Glomerular visceral epithelial cell (primary cell): ENCODE measurements at regions not wholly inside any gene's neighbourhood (a gene's known extent, or its start where the extent isn't known, plus 50 kb on each side); places are given as distances from the start of the nearest gene placed in this dataset.
"Not testable (repeated sequence)": the region's sequence is repeated elsewhere in the genome, so short reads cannot be mapped to it uniquely, and the experiment has no call there.

ENCODE experiments used
- DNase-seq: peaks from one replicate; pipeline ENCODE4 v3.0.0-alpha.2; 2016; ENCODE audit errors: extremely low spot score

DNA sequence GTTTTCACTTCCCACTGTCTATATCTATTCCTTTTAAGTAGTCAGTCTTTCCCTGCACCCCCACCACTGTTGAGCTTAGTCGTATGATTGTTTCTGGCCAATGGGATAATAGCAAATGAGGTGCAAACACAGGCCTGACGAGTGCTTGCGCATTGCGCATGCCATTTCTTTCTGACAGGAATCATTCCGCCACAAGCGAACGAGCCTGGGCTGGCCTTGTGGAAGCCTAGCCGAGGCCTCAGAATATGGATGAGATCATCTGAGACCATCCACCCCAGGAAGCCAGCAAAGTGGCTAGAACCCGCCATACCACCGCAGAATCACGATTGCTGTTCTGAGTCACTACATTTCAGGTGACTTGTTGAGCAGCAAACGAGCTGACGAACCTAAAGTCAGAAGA is 52.2 kb upstream of the PRL start:
- DNase-seq: no peak

GRCh38 chr6:22349528-22349927 is 52.7 kb upstream of the PRL start:
- DNase-seq: no peak

GRCh38 chr6:22350109-22350508 is 53.3 kb upstream of the PRL start:
- DNase-seq: no peak

GRCh38 chr6:22353101-22353500 is 56.3 kb upstream of the PRL start:
- DNase-seq: no peak

DNA sequence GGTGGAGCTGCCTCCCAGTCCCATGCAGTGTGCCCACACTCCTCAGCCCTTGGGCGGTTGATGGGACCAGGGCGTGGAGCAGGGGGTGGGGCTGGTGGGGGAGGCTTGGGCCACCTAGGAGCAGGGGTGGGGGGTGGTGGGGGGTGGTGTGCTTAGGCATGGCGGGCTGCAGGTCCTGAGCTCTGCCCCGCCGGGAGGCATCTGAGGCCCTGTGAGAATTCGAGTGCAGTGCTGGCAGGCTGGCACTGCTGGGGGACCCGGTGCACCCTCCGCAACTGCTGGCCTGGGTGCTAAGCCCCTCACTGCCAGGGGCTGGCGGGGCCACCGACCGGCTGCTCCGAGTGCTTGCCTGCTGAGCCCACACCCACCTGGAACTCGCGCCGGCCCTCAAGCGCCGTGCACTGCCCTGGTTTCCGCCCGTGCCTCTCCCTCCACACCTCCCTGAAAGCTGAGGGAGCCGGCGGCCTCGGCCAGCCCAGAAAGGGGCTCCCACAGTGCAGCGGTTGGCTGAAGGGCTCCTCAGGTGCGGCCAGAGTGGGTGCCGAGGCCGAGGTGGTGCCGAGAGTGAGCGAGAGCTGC is 59.6 kb upstream of the PRL start:
- no peak for DNase-seq

DNA sequence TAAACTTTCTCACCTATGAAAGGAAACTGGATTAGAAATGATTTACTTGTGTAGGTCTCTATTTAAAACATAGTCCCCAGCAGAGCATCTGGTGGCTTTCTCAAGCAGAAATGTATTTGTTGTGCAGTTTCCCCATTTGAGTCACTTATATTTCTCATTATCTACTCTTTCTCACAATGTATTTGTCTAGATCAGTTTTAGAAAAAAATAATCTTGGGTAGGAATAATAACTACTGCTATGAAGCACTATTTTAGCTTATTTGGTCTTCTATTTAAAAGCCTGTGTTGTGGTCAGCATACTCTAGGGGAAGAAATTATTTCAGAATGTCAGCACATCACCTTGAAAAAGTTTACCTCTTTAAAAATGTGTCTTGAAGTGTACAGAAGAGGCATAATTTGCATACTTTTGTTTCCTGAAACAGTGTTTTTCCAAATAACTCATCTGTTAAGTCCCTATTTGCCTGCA is 60.9 kb upstream of the PRL start:
- DNase-seq: no peak

DNA sequence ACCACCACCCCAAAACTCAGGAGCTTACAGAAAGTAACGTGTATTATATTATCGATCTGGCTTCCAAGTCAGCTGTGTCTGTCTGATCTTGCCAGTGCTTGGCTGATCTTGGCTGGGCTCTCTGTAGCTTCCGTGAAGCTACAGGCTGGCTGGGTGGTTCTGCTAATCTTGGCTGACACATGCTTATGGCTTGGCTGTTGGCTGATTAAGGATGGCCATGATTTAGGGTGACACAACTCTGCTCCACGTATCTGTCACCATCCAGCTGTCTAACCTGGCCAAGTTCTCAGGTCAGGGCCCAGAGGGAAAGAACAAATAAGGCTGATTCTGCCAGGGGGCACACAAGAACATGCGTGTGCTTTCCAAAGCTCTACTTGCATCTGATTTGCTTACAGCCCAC is 64.7 kb upstream of the PRL start:
- no peak for DNase-seq

DNA sequence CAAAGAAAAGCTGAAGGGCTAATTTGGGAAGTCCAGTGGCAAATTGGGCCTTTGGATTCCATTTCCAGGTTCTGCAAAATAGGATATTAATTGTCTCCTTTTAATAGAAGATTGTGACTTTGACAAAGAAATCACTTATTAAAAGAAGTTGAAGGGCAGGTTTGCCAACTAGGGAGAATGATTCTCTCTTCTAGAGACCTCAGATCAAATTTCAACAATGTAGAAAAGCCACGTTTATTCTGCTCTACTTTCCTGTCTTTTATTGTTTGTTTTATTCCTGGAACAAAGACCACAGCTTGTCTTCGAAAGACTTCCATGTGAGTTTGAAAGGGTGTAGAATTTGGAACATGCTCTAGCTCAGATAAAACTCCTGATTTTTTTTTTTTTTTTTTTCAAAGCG is 65.5 kb upstream of the PRL start:
- no peak for DNase-seq

DNA sequence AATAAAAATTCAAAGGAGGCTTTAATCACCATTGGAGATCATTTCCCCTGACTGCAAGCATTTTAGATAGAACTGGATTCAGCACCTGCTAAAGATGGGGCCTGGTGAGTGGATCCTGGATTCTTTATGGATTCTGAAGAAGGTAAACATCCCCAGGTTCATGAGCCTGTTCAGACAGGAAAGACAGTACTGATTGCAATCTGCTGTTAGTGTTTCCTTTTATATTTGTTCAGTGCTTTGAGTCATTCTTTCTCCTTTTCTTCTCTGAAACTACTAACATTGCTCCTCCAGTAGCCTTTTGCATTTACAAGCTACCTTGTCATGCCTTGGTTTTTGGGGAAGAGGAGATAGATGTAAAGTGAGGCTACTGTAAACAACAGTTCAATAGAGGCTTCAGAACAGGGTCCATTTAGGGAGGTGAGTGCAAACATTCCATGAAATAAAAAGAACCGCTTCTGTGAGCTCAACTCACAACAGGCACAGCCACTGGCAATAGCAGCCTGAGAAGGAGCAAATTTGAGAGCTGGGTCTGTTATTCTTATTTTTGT is 66.4 kb upstream of the PRL start:
- DNase-seq: no peak

GRCh38 chr6:22363714-22364239 is 66.9 kb upstream of the PRL start:
- no peak for DNase-seq

GRCh38 chr6:22364306-22364705 is 67.5 kb upstream of the PRL start:
- DNase-seq: no peak

- DNase-seq: no peak
These were observed 69.4 kb upstream of the PRL start for GRCh38 chr6:22366214-22366613.

GRCh38 chr6:22367346-22367745 is 70.5 kb upstream of the PRL start:
- no peak for DNase-seq

- DNase-seq: no peak
These were observed 72.0 kb upstream of the PRL start for GRCh38 chr6:22368794-22369193.

GRCh38 chr6:22372922-22373321 is 76.1 kb upstream of the PRL start:
- DNase-seq: no peak

- not testable (repeated sequence) for DNase-seq
These were observed 78.1 kb upstream of the PRL start for GRCh38 chr6:22374950-22375349.

- DNase-seq: not testable (repeated sequence)
These were observed 79.5 kb upstream of the PRL start for GRCh38 chr6:22376293-22376692.

DNA sequence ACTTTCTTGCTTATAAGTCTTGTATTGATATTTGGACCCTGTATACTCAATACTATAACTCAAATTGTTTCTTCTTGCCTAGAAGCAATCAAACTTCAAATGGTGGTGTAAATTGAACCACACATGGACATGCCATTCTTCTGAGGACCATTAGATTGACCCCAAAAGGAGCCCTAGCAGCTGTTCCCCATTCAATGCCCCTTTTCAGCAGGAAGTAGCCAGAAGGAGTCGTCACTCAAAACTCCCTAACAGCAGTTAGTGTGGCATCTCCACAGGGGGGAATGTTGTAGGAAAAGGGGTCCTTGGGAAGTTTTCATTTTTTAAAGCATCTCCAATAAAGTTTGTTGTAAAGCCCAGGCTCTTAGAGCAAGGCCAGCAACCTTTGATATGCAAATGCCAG is 81.7 kb upstream of the PRL start:
- not testable (repeated sequence) for DNase-seq

DNA sequence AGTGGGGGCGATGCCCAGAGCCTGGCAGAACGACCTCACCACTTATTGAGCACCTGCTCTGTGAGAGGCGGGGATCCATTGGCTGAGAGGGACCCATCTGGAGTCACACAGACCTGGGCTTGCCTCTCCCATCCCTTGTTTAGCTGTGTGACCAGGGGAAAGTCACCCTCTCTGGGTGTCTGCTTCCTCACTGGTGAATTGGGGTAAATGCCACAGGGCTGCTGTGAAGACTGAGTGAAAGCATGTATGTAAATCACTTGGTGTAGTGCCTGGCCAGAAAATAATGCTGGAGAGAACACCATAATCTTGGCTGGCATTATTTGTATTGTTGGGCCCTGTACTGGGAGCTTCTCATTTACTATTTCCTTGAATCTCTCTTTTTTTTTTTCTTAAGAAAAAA is 83.4 kb upstream of the PRL start:
- DNase-seq: no peak

GRCh38 chr6:22381845-22382544 is 85.2 kb upstream of the PRL start:
- DNase-seq: no peak

DNA sequence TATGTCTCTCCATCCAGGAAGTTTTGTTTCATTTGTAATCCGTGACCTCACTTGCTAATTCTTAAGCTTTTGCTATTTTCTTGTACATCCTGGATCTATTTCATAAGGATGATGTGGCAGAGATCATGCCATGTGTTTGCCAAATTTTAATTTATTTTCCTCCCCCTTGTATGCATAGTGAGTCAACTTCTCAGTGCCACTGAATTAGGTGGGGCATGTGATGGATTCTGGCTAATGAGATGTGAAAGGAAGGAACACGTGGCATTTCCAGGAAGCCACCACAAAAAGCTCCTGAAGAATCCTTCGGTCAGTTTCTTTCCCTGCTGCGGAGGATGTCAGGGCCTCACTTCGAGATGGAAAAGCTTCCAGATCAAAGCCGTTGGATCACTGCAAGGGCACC is 86.2 kb upstream of the PRL start:
- no peak for DNase-seq

DNA sequence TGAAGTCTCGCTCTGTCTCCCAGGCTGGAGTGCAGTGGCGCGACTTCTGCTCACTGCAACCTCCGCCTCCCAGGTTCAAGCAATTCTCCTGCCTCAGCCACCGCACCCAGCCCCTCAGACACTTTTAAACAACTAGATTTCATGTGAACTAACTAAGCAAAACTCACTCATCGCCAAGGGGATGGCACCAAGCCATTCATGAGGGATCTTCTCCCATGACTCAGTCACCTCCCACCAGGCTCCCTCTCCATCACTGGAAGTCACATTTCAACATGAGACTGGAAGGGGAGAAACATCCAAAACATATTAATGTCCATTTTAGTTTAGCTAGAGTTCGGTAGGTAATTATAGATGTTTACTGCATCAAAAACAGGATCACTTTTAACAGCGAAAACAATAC is 95.9 kb upstream of the PRL start:
- no peak for DNase-seq

GRCh38 chr6:22394691-22395090 is 97.9 kb upstream of the PRL start:
- no peak for DNase-seq
